Heart left ventricle (tissue), 13 donors: ENCODE measurements at regions not wholly inside any gene's neighbourhood (a gene's known extent, or its start where the extent isn't known, plus 50 kb on each side); places are given as distances from the start of the nearest gene placed in this dataset.

Experiments used
- CTCF ChIP-seq, 12 donors: fragments of 200-600 bp; sonication (generic) in 4 of 12; IDR thresholded peaks; one replicate each; pipeline versions ENCODE4 v1.5.0 to v1.8.0; 2018 to 2022; ENCODE audit warnings: antibody characterized with exemption in 12 of 12, mild to moderate bottlenecking in 5 of 12
- POLR2A ChIP-seq, 2 donors: fragments of 450-650 bp; IDR thresholded peaks; one replicate each; pipeline ENCODE4 v1.6.1; 2017; ENCODE audit warnings: antibody characterized with exemption in 2 of 2, mild to moderate bottlenecking in 2 of 2, moderate library complexity in 2 of 2
- donor health status: ischemic (EF 13 %, LVEDD 7.1; RV severe dilation, severe dysfunction).
- donor health status: DM: no; HTN: yes; CAD: no.
- donor health status: DM: no; HTN: no; CAD: no.
- donor health status: ischemic (EF 25% LVEDD 6.9; RV normal size, moderate dysfunction).
- donor health status: ischemic (EF 25% LVEDD 5.7; RV mildly dilated, moderate dysfunction).
- donor health status: ischemic (EF 35%, LVEDD 5.7; RV mildly dilated, moderate dysfunction).
- donor health status: nonischemic (EF 11% LVEDD 7.7; RV severe dilation, severe dysfunction).
- donor health status: DM: yes; HTN: yes; CAD: no.
- donor health status: PGD.
- donor health status: ischemic (EF 29% LVEDD 5.4; RV normal size, mild dysfunction).
- donor health status: nonischemic (EF 23%, LVEDD 6.1; RV moderate dilation, normal function).

GRCh38 chr4:107219681-107220080 is 183.6 kb upstream of the DKK2 start:
- TF ChIP-seq CTCF (IDR thresholded peaks at IDR 0.05) (no peak), POLR2A (IDR thresholded peaks at IDR 0.05) (no peak)
